K562 (cell line): ENCODE measurements at regions not wholly inside any gene's neighbourhood (a gene's known extent, or its start where the extent isn't known, plus 50 kb on each side); places are given as distances from the start of the nearest gene placed in this dataset.

ENCODE experiments used
- ATAC-seq: fragments of 200-7000 bp; cut with Tn5 transposase; 3 replicates; pipeline ENCODE4 v1.9.1; 2020; ENCODE audit warnings: moderate library complexity
- BruUV-seq: library from RNA; stranded (reverse); fragments of 400-500 nt; replicated peaks from 2 replicates; lab custom pipeline; 2021; lab: Mats Ljungman, UMichigan
- CTCF ChIA-PET: fragments of 300-600 bp; formaldehyde crosslinking; extraction: SDS; loops from one replicate; lab custom pipeline; 2021; ENCODE audit warnings: low intra/inter-chr PET ratio; lab: Yijun Ruan, JAX
- POLR2A ChIA-PET: fragments of 300-600, 350-650 bp; sonication (Branson Sonifier 250); formaldehyde crosslinking; extraction: SDS; loops from one replicate; lab custom pipeline; 2021; ENCODE audit warnings: antibody characterized with exemption, inconsistent platforms; lab: Yijun Ruan, JAX
- DNase-seq, 4 experiments: peaks; one replicate each; pipeline versions ENCODE4 v3.0.0 to v3.0.0-alpha.2; 2011 to 2018; ENCODE audit warnings: low spot score in 3 of 4, mixed read lengths in 3 of 4; ENCODE audit errors: extremely low read depth in 1 of 4
- FAIRE-seq: peaks from 2 replicates; lab custom pipeline; 2011; peaks lifted over from hg19 to GRCh38; lab: Jason Lieb, UNC
- H2AFZ ChIP-seq: 2 replicates; pipeline ENCODE4 v1.6.0; 2011; ENCODE audit warnings: low read depth, low read length, control low read depth, inconsistent platforms
- H3K27ac ChIP-seq: fragments of 200-600 bp; 3 replicates; pipeline ENCODE4 v1.8.0; 2011; ENCODE audit warnings: low read depth, mild to moderate bottlenecking, control low read depth, inconsistent platforms, low read length, moderate library complexity, mixed read lengths; ENCODE audit errors: extremely low read depth
- H3K27me3 ChIP-seq, 2 experiments: fragments of 300-600 bp in 1 of 2; 2 replicates in 1 of 2; 3 replicates in 1 of 2; pipeline versions ENCODE4 v1.6.0 to v1.8.0; 2011; ENCODE audit warnings: inconsistent platforms in 2 of 2, low read length in 2 of 2, mild to moderate bottlenecking in 1 of 2, mixed read lengths in 1 of 2, moderate library complexity in 1 of 2; ENCODE audit not compliant: control insufficient read depth in 2 of 2, insufficient read depth in 2 of 2
- H3K36me3 ChIP-seq: fragments of 300-600 bp; 3 replicates; pipeline ENCODE4 v1.8.0; 2011; ENCODE audit warnings: mild to moderate bottlenecking, low read length, inconsistent platforms; ENCODE audit not compliant: control insufficient read depth, insufficient read depth
- H3K4me1 ChIP-seq, 2 experiments: fragments of 200-600 bp in 1 of 2; replicated peaks in 1 of 2; 2 replicates in 1 of 2; 3 replicates in 1 of 2; pipeline versions ENCODE4 v1.5.1 to v1.8.0; 2011; ENCODE audit warnings: inconsistent platforms in 2 of 2, low read length in 2 of 2, mild to moderate bottlenecking in 1 of 2, mixed read lengths in 1 of 2, moderate library complexity in 1 of 2; ENCODE audit not compliant: control insufficient read depth in 2 of 2, insufficient read depth in 2 of 2
- H3K4me2 ChIP-seq: 2 replicates; pipeline ENCODE4 v1.6.1; 2011; ENCODE audit warnings: low read length, control low read depth, inconsistent platforms, mixed read lengths; ENCODE audit not compliant: insufficient read depth
- H3K4me3 ChIP-seq: fragments of 200-600 bp; sonication (generic), shearing (Covaris generic); 2 replicates; pipeline ENCODE4 v1.5.1; 2016; ENCODE audit warnings: control low read depth, inconsistent platforms
- H3K79me2 ChIP-seq: fragments of 200-600 bp; 3 replicates; pipeline ENCODE4 v1.8.0; 2011; ENCODE audit warnings: low read length, inconsistent platforms; ENCODE audit not compliant: control insufficient read depth, insufficient read depth
- H3K9ac ChIP-seq, 2 experiments: 2 replicates each; pipeline versions ENCODE4 v1.6.0 to v1.6.1; 2011; ENCODE audit warnings: low read depth in 2 of 2, low read length in 2 of 2, control low read depth in 1 of 2, inconsistent platforms in 1 of 2, mild to moderate bottlenecking in 1 of 2, mixed read lengths in 1 of 2; ENCODE audit not compliant: insufficient read depth in 1 of 2
- H3K9me1 ChIP-seq: one replicate; pipeline ENCODE4 v1.6.0; 2011; ENCODE audit warnings: inconsistent platforms, mild to moderate bottlenecking, low read length, moderate library complexity; ENCODE audit not compliant: control insufficient read depth, insufficient read depth
- H3K9me3 ChIP-seq: replicated peaks from 2 replicates; pipeline ENCODE4 v1.5.1; 2011; ENCODE audit warnings: low read depth, low read length, inconsistent platforms; ENCODE audit not compliant: control insufficient read depth, insufficient read depth
- H4K20me1 ChIP-seq: replicated peaks from 2 replicates; pipeline ENCODE4 v1.6.1; 2011; ENCODE audit warnings: low read length, inconsistent platforms, mixed read lengths; ENCODE audit not compliant: control insufficient read depth, insufficient read depth
- ASH1L ChIP-seq: fragments of 450-650 bp; IDR thresholded peaks from 2 replicates; pipeline ENCODE4 v1.6.1; 2018; ENCODE audit warnings: borderline replicate concordance, mild to moderate bottlenecking, low read depth; ENCODE audit not compliant: partially characterized antibody
- DIDO1 ChIP-seq: fragments of 450-650 bp; IDR thresholded peaks from 2 replicates; pipeline ENCODE4 v1.6.1; 2016; ENCODE audit warnings: low read depth, missing biosample characterization, missing genetic modification characterization
- HNRNPH1 ChIP-seq: fragments of 200-400 bp; formaldehyde crosslinking; optimal IDR thresholded peaks from 2 replicates; pipeline ENCODE3; 2017; ENCODE audit warnings: low read depth, mild to moderate bottlenecking, low read length, moderate library complexity
- NCOA1 ChIP-seq: fragments of 450-650 bp; IDR thresholded peaks from 2 replicates; pipeline ENCODE4 v1.6.1; 2016; ENCODE audit warnings: low read depth
- PCBP1 ChIP-seq: fragments of 200-400 bp; formaldehyde crosslinking; IDR thresholded peaks from 2 replicates; pipeline ENCODE4 v1.6.1; 2018; ENCODE audit warnings: mild to moderate bottlenecking, low read depth, low read length; ENCODE audit not compliant: poor library complexity, severe bottlenecking
- POLR2G ChIP-seq: fragments of 200-400 bp; formaldehyde crosslinking; IDR thresholded peaks from 2 replicates; pipeline ENCODE4 v1.6.1; 2017; ENCODE audit warnings: low read depth, mild to moderate bottlenecking, antibody characterized with exemption, low read length, moderate library complexity
- PYGO2 ChIP-seq: fragments of 450-650 bp; IDR thresholded peaks from 2 replicates; pipeline ENCODE4 v1.6.1; 2016; ENCODE audit warnings: mild to moderate bottlenecking, missing genetic modification characterization, moderate library complexity, missing compliant biosample characterization
- SRF ChIP-seq, 2 experiments: fragments of 250-450, 450-650 bp in 1 of 2; sonication (Bioruptor Pico) in 1 of 2; sonication (generic) in 1 of 2; formaldehyde crosslinking; IDR thresholded peaks; 2 replicates each; pipeline versions ENCODE4 v1.5.0 to v1.5.1; 2020 to 2022; ENCODE audit warnings: mild to moderate bottlenecking in 1 of 2, missing genetic modification reagents in 1 of 2
- SUPT5H ChIP-seq: fragments of 450-650 bp; IDR thresholded peaks from 2 replicates; pipeline ENCODE4 v1.6.1; 2016
- WGBS: fragments of 100-300 bp; shearing (Covaris generic); methylation state at CpG from one replicate; pipeline ENCODE4 v1.1.6; 2016; ENCODE audit warnings: low coverage, mixed read lengths; ENCODE audit not compliant: insufficient coverage; ENCODE audit errors: missing lambda C conversion rate; 5-methylcytosine and 5-hydroxymethylcytosine counted together
- in situ Hi-C: fragments of 300-500 bp; cut with MboI; formaldehyde crosslinking; loops from 4 replicates; pipeline ENCODE4 v1.15.0; 2018; ENCODE audit warnings: inconsistent platforms, mixed read lengths
- intact Hi-C: fragments of 100-400 bp; cut with micrococcal nuclease; formaldehyde crosslinking; loops from 2 replicates; pipeline ENCODE4 v1.14.2; 2022
- TF ChIP-seq, protein P1 (sequence below): fragments of 250-450 bp; sonication (Bioruptor Pico); IDR thresholded peaks from 2 replicates; pipeline ENCODE4 v1.5.0; 2021; ENCODE audit warnings: mild to moderate bottlenecking, borderline replicate concordance
- TF ChIP-seq, protein P2 (sequence below): fragments of 250-450 bp; sonication (Bioruptor Pico); IDR thresholded peaks from 2 replicates; pipeline ENCODE4 v1.4.0; 2020; ENCODE audit warnings: mild to moderate bottlenecking

DNA sequence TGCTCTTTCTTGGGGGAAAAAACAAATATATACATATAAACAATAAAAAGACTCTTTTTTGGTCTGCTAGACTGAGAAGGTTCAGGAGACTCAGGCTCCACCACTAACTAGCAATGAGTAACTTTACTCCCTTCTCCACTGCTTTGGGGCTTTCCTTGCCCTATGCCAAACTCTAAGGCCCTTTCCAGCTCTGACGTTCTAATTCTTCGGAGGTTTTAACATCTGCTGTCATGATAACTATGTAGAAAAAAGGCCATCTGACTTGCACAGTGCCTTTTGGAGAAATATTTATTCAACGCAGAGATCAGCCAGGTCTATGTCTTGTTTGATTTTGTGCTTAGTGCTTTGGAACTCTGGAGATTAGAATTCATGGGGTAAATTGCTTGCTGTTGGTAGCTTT, 156.2 kb downstream of the TMCO5A start:
- H3K27ac ChIP-seq, result no peak overlapping the region
- H3K9me3 ChIP-seq, result no peaks in the 10 kb centered on the region
- in situ Hi-C loops (no loop called here), intact Hi-C loops (no loop called here)
- 0% methylated on average over 3 of the region's 3 CpGs for WGBS
- no peaks in the 10 kb centered on the region for H4K20me1 ChIP-seq
- FAIRE-seq (no peak), DNase-seq (no peak), ATAC-seq (no peak)
- ChIA-PET POLR2A (no interaction called here), CTCF (no interaction called here)
- no peak overlapping the region for H2AFZ ChIP-seq
- no peak overlapping the region for H3K9ac ChIP-seq
- H3K4me2 ChIP-seq, result no peak overlapping the region
- no peaks in the 10 kb centered on the region for H3K27me3 ChIP-seq
- no peaks in the 10 kb centered on the region for H3K4me1 ChIP-seq
- no peak overlapping the region for H3K4me3 ChIP-seq
- BruUV-seq, result no TSS peak
- no peaks in the 10 kb centered on the region for H3K36me3 ChIP-seq
- no peaks in the 10 kb centered on the region for H3K79me2 ChIP-seq
- TF ChIP-seq ASH1L (no peak), DIDO1 (tag) (no peak), PYGO2 (tag) (no peak), PCBP1 (no peak), HNRNPH1 (no peak), SUPT5H (no peak), POLR2G (no peak), SRF (CRISPR knock-in tag; IDR thresholded peaks at IDR 0.05) (no peak), NCOA1 (no peak)
- TF ChIP-seq, protein P1, sequence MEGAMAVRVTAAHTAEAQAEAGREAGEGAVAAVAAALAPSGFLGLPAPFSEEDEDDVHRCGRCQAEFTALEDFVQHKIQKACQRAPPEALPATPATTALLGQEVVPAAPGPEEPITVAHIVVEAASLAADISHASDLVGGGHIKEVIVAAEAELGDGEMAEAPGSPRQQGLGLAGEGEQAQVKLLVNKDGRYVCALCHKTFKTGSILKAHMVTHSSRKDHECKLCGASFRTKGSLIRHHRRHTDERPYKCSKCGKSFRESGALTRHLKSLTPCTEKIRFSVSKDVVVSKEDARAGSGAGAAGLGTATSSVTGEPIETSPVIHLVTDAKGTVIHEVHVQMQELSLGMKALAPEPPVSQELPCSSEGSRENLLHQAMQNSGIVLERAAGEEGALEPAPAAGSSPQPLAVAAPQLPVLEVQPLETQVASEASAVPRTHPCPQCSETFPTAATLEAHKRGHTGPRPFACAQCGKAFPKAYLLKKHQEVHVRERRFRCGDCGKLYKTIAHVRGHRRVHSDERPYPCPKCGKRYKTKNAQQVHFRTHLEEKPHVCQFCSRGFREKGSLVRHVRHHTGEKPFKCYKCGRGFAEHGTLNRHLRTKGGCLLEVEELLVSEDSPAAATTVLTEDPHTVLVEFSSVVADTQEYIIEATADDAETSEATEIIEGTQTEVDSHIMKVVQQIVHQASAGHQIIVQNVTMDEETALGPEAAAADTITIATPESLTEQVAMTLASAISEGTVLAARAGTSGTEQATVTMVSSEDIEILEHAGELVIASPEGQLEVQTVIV (CRISPR knock-in tag), result no peak
- TF ChIP-seq, protein P2, sequence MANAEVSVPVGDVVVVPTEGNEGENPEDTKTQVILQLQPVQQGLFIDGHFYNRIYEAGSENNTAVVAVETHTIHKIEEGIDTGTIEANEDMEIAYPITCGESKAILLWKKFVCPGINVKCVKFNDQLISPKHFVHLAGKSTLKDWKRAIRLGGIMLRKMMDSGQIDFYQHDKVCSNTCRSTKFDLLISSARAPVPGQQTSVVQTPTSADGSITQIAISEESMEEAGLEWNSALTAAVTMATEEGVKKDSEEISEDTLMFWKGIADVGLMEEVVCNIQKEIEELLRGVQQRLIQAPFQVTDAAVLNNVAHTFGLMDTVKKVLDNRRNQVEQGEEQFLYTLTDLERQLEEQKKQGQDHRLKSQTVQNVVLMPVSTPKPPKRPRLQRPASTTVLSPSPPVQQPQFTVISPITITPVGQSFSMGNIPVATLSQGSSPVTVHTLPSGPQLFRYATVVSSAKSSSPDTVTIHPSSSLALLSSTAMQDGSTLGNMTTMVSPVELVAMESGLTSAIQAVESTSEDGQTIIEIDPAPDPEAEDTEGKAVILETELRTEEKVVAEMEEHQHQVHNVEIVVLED (CRISPR knock-in tag), result no peak
- H3K9me1 ChIP-seq, result no peaks in the 10 kb centered on the region
